GM12878 (cell line): ENCODE measurements at regions not wholly inside any gene's neighbourhood (a gene's known extent, or its start where the extent isn't known, plus 50 kb on each side); places are given as distances from the start of the nearest gene placed in this dataset.

Experiments used
- FOXM1 ChIP-seq: IDR thresholded peaks from 2 replicates; pipeline ENCODE4 v1.6.1; 2012; ENCODE audit warnings: low read depth, mild to moderate bottlenecking, inconsistent platforms, low read length, moderate library complexity
- HDAC6 ChIP-seq: fragments of 200-600 bp; sonication (generic); IDR thresholded peaks from one replicate; pipeline ENCODE4 v1.8.0; 2017; ENCODE audit warnings: antibody characterized with exemption; ENCODE audit not compliant: unreplicated experiment
- POLR2A ChIP-seq: IDR thresholded peaks from 2 replicates; pipeline ENCODE4 v1.6.1; 2011; ENCODE audit warnings: low read depth, mild to moderate bottlenecking, low read length
- POLR2AphosphoS5 ChIP-seq: IDR thresholded peaks from 2 replicates; pipeline ENCODE4 v1.6.1; 2011; ENCODE audit warnings: mild to moderate bottlenecking, low read length, inconsistent platforms
- TARDBP ChIP-seq: IDR thresholded peaks from 2 replicates; pipeline ENCODE4 v1.6.1; 2016; ENCODE audit warnings: borderline replicate concordance
- ZSCAN29 ChIP-seq: fragments of 450-650 bp; IDR thresholded peaks from 2 replicates; pipeline ENCODE4 v1.6.1; 2017; ENCODE audit warnings: mild to moderate bottlenecking, moderate library complexity
- TF ChIP-seq, protein P1 (sequence below), 3 experiments: IDR thresholded peaks in 2 of 3; conservative IDR thresholded peaks in 1 of 3; 2 replicates each; pipeline ENCODE4 v1.5.1; 2011; ENCODE audit warnings: low read depth in 3 of 3, low read length in 3 of 3, mild to moderate bottlenecking in 3 of 3, control low read depth in 2 of 3, moderate library complexity in 2 of 3, inconsistent platforms in 1 of 3, mixed read lengths in 1 of 3; ENCODE audit not compliant: control insufficient read depth in 2 of 3, insufficient read depth in 1 of 3; ENCODE audit errors: extremely low read depth in 1 of 3

GRCh38 chr2:45103351-45104345, 94.4 kb upstream of the SIX2 start:
- TF ChIP-seq, protein P1, sequence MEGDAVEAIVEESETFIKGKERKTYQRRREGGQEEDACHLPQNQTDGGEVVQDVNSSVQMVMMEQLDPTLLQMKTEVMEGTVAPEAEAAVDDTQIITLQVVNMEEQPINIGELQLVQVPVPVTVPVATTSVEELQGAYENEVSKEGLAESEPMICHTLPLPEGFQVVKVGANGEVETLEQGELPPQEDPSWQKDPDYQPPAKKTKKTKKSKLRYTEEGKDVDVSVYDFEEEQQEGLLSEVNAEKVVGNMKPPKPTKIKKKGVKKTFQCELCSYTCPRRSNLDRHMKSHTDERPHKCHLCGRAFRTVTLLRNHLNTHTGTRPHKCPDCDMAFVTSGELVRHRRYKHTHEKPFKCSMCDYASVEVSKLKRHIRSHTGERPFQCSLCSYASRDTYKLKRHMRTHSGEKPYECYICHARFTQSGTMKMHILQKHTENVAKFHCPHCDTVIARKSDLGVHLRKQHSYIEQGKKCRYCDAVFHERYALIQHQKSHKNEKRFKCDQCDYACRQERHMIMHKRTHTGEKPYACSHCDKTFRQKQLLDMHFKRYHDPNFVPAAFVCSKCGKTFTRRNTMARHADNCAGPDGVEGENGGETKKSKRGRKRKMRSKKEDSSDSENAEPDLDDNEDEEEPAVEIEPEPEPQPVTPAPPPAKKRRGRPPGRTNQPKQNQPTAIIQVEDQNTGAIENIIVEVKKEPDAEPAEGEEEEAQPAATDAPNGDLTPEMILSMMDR (IDR thresholded peaks at IDR 0.05 in 2 of 3, conservative IDR thresholded peaks at IDR 0.05 in 1 of 3; ENCODE audit: control insufficient read depth in 2 of 3, extremely low read depth in 1 of 3, insufficient read depth in 1 of 3, low read depth in 3 of 3, low read length in 3 of 3): no peak
- TF ChIP-seq TARDBP: no peak
- TF ChIP-seq HDAC6: no peak
- TF ChIP-seq POLR2A: no peak
- TF ChIP-seq FOXM1: no peak
- no peak for TF ChIP-seq POLR2AphosphoS5
- TF ChIP-seq ZSCAN29: no peak
